ENCODE measurements at regions not wholly inside any gene's neighbourhood (a gene's known extent, or its start where the extent isn't known, plus 50 kb on each side); places are given as distances from the start of the nearest gene placed in this dataset.
A peak's percentile ranks its signal among the peaks of the same experiment; 100 is the strongest.

- H3K27me3 ChIP-seq: no peaks in the 10 kb centered on the region
- H3K4me3 ChIP-seq: no peak overlapping the region
- intact Hi-C loops (cut with DNase I): no loop called here
- DNase-seq: no peak
- H3K4me1 ChIP-seq: no peaks in the 10 kb centered on the region
- TF ChIP-seq CTCF (IDR thresholded peaks at IDR 0.05): no peak
- no peak for ATAC-seq
- peaks cover 0 to 5% (median 0%) of the 10 kb centered on the region in 11 donors for H3K9me3 ChIP-seq
- H3K36me3 ChIP-seq: no peaks in the 10 kb centered on the region
- WGBS, 2 donors: 81 to 82% methylated on average over 2 of the region's 2 CpGs
- no peak overlapping the region for H3K27ac ChIP-seq
These were observed 382.6 kb downstream of the CENPC start for GRCh38 chr4:67162690-67163089.

GRCh38 chr4:67161311-67161710 lies 384.0 kb downstream of the CENPC start:
- Histone ChIP-seq H3K4me1 (no peaks in the 10 kb centered on the region), H3K36me3 (no peaks in the 10 kb centered on the region), H3K27me3 (no peaks in the 10 kb centered on the region), H3K27ac (no peak overlapping the region), H3K9me3 (peaks cover 0 to 5% (median 0%) of the 10 kb centered on the region in 11 donors), H3K4me3 (no peak overlapping the region)
- no peak for TF ChIP-seq CTCF (IDR thresholded peaks at IDR 0.05)
- WGBS, 2 donors: 75 to 81% methylated on average over 3 of the region's 3 CpGs
- ATAC-seq (no peak), DNase-seq (no peak)
- intact Hi-C loops (cut with DNase I): no loop called here

GRCh38 chr4:67160394-67160793 lies 384.9 kb downstream of the CENPC start:
- peak overlapping the region in 1 of 10 donors; percentile 36 for H3K27ac ChIP-seq
- DNase-seq (no peak), ATAC-seq (no peak)
- no peaks in the 10 kb centered on the region for H3K27me3 ChIP-seq
- H3K9me3 ChIP-seq: no peaks in the 10 kb centered on the region
- no peak for TF ChIP-seq CTCF (IDR thresholded peaks at IDR 0.05)
- no peak overlapping the region for H3K4me3 ChIP-seq
- no peaks in the 10 kb centered on the region for H3K4me1 ChIP-seq
- intact Hi-C loops (cut with DNase I): no loop called here
- H3K36me3 ChIP-seq: no peaks in the 10 kb centered on the region
- WGBS, 2 donors: 27 to 41% methylated on average over 3 of the region's 3 CpGs

GRCh38 chr4:67158666-67159065 lies 386.6 kb downstream of the CENPC start:
- peak in 5 of 8 donors; percentile 11 to 82 (median 39) for ATAC-seq
- no peaks in the 10 kb centered on the region for H3K9me3 ChIP-seq
- H3K4me1 ChIP-seq: no peaks in the 10 kb centered on the region
- no peak for DNase-seq
- H3K4me3 ChIP-seq: no peak overlapping the region
- H3K36me3 ChIP-seq: no peaks in the 10 kb centered on the region
- no peak for TF ChIP-seq CTCF (IDR thresholded peaks at IDR 0.05)
- 59 to 79% methylated on average over 1 of the region's 1 CpG for WGBS, 2 donors
- peak overlapping the region in 1 of 10 donors; percentile 11 for H3K27ac ChIP-seq
- no peaks in the 10 kb centered on the region for H3K27me3 ChIP-seq
- intact Hi-C loops (cut with DNase I): no loop called here

Data from heart right ventricle (tissue), 16 donors.